Astrocyte (in vitro differentiated cells and primary cell): ENCODE measurements at regions not wholly inside any gene's neighbourhood (a gene's known extent, or its start where the extent isn't known, plus 50 kb on each side); places are given as distances from the start of the nearest gene placed in this dataset.

Source experiments
- EZH2 ChIP-seq: IDR thresholded peaks from 2 replicates; pipeline ENCODE4 v1.6.1; 2012; ENCODE audit warnings: mild to moderate bottlenecking, low read length, inconsistent platforms; ENCODE audit not compliant: insufficient read depth
- TF ChIP-seq, protein P1 (sequence below): IDR thresholded peaks from 2 replicates; pipeline ENCODE4 v1.5.1; 2011; ENCODE audit warnings: low read depth, mild to moderate bottlenecking, inconsistent platforms, low read length, moderate library complexity; ENCODE audit not compliant: insufficient read depth

DNA sequence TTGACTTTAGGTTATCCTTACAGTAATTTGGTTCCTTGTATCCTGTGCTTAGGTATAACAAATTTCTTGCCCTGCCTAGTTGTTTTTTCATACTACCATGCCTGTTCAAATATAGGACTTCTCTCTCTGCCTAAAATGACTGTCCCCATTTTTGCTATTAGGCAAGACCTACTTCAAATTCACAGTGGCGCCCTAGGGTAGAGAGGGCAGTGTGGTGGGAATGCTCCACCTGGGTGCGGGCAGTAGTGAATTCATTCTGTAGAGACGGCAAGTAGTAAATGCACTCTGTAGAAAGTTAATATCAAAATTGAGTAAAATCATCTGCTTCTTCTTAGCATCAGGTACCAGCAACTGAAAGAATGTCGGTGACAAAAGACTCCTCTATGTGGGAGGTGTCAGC is 120.4 kb upstream of the RHOBTB1 start:
- TF ChIP-seq, protein P1, sequence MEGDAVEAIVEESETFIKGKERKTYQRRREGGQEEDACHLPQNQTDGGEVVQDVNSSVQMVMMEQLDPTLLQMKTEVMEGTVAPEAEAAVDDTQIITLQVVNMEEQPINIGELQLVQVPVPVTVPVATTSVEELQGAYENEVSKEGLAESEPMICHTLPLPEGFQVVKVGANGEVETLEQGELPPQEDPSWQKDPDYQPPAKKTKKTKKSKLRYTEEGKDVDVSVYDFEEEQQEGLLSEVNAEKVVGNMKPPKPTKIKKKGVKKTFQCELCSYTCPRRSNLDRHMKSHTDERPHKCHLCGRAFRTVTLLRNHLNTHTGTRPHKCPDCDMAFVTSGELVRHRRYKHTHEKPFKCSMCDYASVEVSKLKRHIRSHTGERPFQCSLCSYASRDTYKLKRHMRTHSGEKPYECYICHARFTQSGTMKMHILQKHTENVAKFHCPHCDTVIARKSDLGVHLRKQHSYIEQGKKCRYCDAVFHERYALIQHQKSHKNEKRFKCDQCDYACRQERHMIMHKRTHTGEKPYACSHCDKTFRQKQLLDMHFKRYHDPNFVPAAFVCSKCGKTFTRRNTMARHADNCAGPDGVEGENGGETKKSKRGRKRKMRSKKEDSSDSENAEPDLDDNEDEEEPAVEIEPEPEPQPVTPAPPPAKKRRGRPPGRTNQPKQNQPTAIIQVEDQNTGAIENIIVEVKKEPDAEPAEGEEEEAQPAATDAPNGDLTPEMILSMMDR = no peak
- TF ChIP-seq EZH2 = no peak
